IMR-90 (cell line): ENCODE measurements at regions not wholly inside any gene's neighbourhood (a gene's known extent, or its start where the extent isn't known, plus 50 kb on each side); places are given as distances from the start of the nearest gene placed in this dataset.

Experiments
- ATAC-seq: fragments of 200-7000 bp; cut with Tn5 transposase; 2 replicates; pipeline ENCODE4 v1.9.1; 2020; ENCODE audit warnings: low read depth, mild to moderate bottlenecking, moderate library complexity
- BruUV-seq: library from RNA; stranded (reverse); fragments of 400-500 nt; replicated peaks from 2 replicates; lab custom pipeline; 2021; lab: Mats Ljungman, UMichigan
- CTCF ChIA-PET: fragments of 300-600 bp; formaldehyde crosslinking; extraction: SDS; loops from one replicate; lab custom pipeline; 2021; ENCODE audit warnings: antibody characterized with exemption; lab: Yijun Ruan, JAX
- POLR2A ChIA-PET: fragments of 300-600 bp; sonication (Branson Sonifier 250); formaldehyde crosslinking; loops from one replicate; lab custom pipeline; 2022; ENCODE audit warnings: antibody characterized with exemption; ENCODE audit not compliant: unreplicated experiment; lab: Charles Lee
- DNase-seq: peaks from one replicate; pipeline ENCODE4 v3.0.0; 2013
- H2AFZ ChIP-seq: replicated peaks from 2 replicates; pipeline ENCODE3; 2013; ENCODE audit warnings: low read length, mild to moderate bottlenecking; ENCODE audit not compliant: poor library complexity
- H2AK5ac ChIP-seq: 2 replicates; pipeline ENCODE4 v1.6.1; 2013; ENCODE audit warnings: low read depth, low read length, inconsistent platforms
- H2AK9ac ChIP-seq: replicated peaks from 2 replicates; pipeline ENCODE3; 2013; ENCODE audit warnings: mild to moderate bottlenecking, low read depth, low read length, moderate library complexity; ENCODE audit not compliant: poor library complexity
- H2BK120ac ChIP-seq: 2 replicates; pipeline ENCODE4 v1.6.1; 2013; ENCODE audit warnings: low read depth, low read length, inconsistent platforms
- H2BK15ac ChIP-seq: 3 replicates; pipeline ENCODE4 v1.6.1; 2013; ENCODE audit warnings: low read depth, low read length, inconsistent platforms
- H2BK20ac ChIP-seq: 2 replicates; pipeline ENCODE4 v1.6.1; 2013; ENCODE audit warnings: low read depth, mild to moderate bottlenecking, inconsistent platforms, low read length, moderate library complexity
- H2BK5ac ChIP-seq: 2 replicates; pipeline ENCODE4 v1.6.1; 2013; ENCODE audit warnings: mild to moderate bottlenecking, low read depth, low read length, inconsistent platforms; ENCODE audit not compliant: poor library complexity, severe bottlenecking
- H3K14ac ChIP-seq: replicated peaks from 2 replicates; pipeline ENCODE4 v1.6.1; 2013; ENCODE audit warnings: low read depth, low read length, inconsistent platforms
- H3K18ac ChIP-seq: 2 replicates; pipeline ENCODE4 v1.6.1; 2013; ENCODE audit warnings: low read depth, low read length, control low read depth
- H3K23ac ChIP-seq: 2 replicates; pipeline ENCODE4 v1.6.1; 2013; ENCODE audit warnings: low read depth, low read length, inconsistent platforms
- H3K27ac ChIP-seq: 2 replicates; pipeline ENCODE4 v1.5.1; 2013; ENCODE audit warnings: mild to moderate bottlenecking, control low read depth, low read length; ENCODE audit not compliant: insufficient read depth
- H3K27me3 ChIP-seq: 2 replicates; pipeline ENCODE4 v1.6.1; 2013; ENCODE audit warnings: low read length; ENCODE audit not compliant: control insufficient read depth, insufficient read depth
- H3K36me3 ChIP-seq: 2 replicates; pipeline ENCODE4 v1.6.1; 2013; ENCODE audit warnings: low read length, mixed read lengths; ENCODE audit not compliant: control insufficient read depth, insufficient read depth
- H3K4ac ChIP-seq: 2 replicates; pipeline ENCODE4 v1.6.1; 2013; ENCODE audit warnings: low read depth, low read length, inconsistent platforms
- H3K4me1 ChIP-seq: 2 replicates; pipeline ENCODE4 v1.6.1; 2013; ENCODE audit warnings: low read length, mixed read lengths; ENCODE audit not compliant: control insufficient read depth, insufficient read depth
- H3K4me2 ChIP-seq: 2 replicates; pipeline ENCODE4 v1.6.1; 2013; ENCODE audit warnings: low read depth, mild to moderate bottlenecking, control low read depth, low read length, moderate library complexity
- H3K4me3 ChIP-seq: 2 replicates; pipeline ENCODE4 v1.5.1; 2013; ENCODE audit warnings: low read depth, mild to moderate bottlenecking, control low read depth, low read length, moderate library complexity; ENCODE audit not compliant: insufficient read depth
- H3K56ac ChIP-seq: 2 replicates; pipeline ENCODE4 v1.6.1; 2013; ENCODE audit warnings: low read length, inconsistent platforms; ENCODE audit not compliant: insufficient read depth; ENCODE audit errors: extremely low read depth
- H3K79me1 ChIP-seq, 2 experiments: 2 replicates each; pipeline ENCODE4 v1.6.1; 2013; ENCODE audit warnings: low read length in 2 of 2, inconsistent platforms in 1 of 2, low read depth in 1 of 2
- H3K9ac ChIP-seq: 2 replicates; pipeline ENCODE4 v1.6.1; 2013; ENCODE audit warnings: low read depth, low read length, control low read depth
- H3K9me1 ChIP-seq: 2 replicates; pipeline ENCODE4 v1.6.1; 2013; ENCODE audit warnings: low read length, inconsistent platforms; ENCODE audit not compliant: insufficient read depth
- H3K9me3 ChIP-seq: 2 replicates; pipeline ENCODE4 v1.6.1; 2013; ENCODE audit warnings: low read length; ENCODE audit not compliant: control insufficient read depth, insufficient read depth
- H4K20me1 ChIP-seq: 2 replicates; pipeline ENCODE4 v1.6.1; 2013; ENCODE audit warnings: low read length, inconsistent platforms; ENCODE audit not compliant: insufficient read depth
- H4K5ac ChIP-seq: 2 replicates; pipeline ENCODE4 v1.6.1; 2013; ENCODE audit warnings: mild to moderate bottlenecking, low read depth, low read length, control low read depth
- H4K8ac ChIP-seq, 2 experiments: 2 replicates each; pipeline ENCODE4 v1.6.1; 2013; ENCODE audit warnings: low read depth in 2 of 2, low read length in 2 of 2, control low read depth in 1 of 2, inconsistent platforms in 1 of 2
- H4K91ac ChIP-seq: 2 replicates; pipeline ENCODE4 v1.6.1; 2013; ENCODE audit warnings: low read depth, low read length, inconsistent platforms; ENCODE audit not compliant: insufficient read depth
- BHLHE40 ChIP-seq: fragments of 150-350 bp; IDR thresholded peaks from 2 replicates; pipeline ENCODE4 v1.6.1; 2016; ENCODE audit warnings: mild to moderate bottlenecking, low read depth, low read length
- CHD1 ChIP-seq: IDR thresholded peaks from 2 replicates; pipeline ENCODE4 v1.6.1; 2012; ENCODE audit warnings: low read depth, low read length, improper control_type of control experiment
- ELK1 ChIP-seq: fragments of 150-350 bp; IDR thresholded peaks from 2 replicates; pipeline ENCODE4 v1.6.1; 2016; ENCODE audit warnings: low read depth, mild to moderate bottlenecking, low read length, moderate library complexity, borderline replicate concordance
- MAZ ChIP-seq: IDR thresholded peaks from 2 replicates; pipeline ENCODE4 v1.6.1; 2012; ENCODE audit warnings: low read depth, mild to moderate bottlenecking, low read length, improper control_type of control experiment, moderate library complexity, borderline replicate concordance
- USF2 ChIP-seq: fragments of 150-350 bp; IDR thresholded peaks from 2 replicates; pipeline ENCODE4 v1.6.1; 2017; ENCODE audit warnings: mild to moderate bottlenecking, antibody characterized with exemption, low read length, low read depth
- WGBS, 2 experiments: methylation state at CpG; one replicate each; pipeline versions ENCODE4 v1.1.5 to v1.1.7; 2013; ENCODE audit warnings: missing lambda C conversion rate in 2 of 2; ENCODE audit not compliant: insufficient read length in 1 of 2; ENCODE audit errors: extremely low coverage in 2 of 2; 5-methylcytosine and 5-hydroxymethylcytosine counted together
- dilution Hi-C: fragments of 300-500 bp; cut with HindIII; formaldehyde crosslinking; loops from one replicate; pipeline ENCODE4 v1.14.3; 2018; ENCODE audit warnings: low sequenced_read_pairs; ENCODE audit not compliant: unreplicated experiment
- in situ Hi-C: fragments of 300-500 bp; cut with MboI; formaldehyde crosslinking; loops from 3 replicates; pipeline ENCODE4 v1.14.3; 2019; ENCODE audit warnings: low sequenced_read_pairs, inconsistent platforms, mixed read lengths
- intact Hi-C: fragments of 100-400 bp; cut with micrococcal nuclease; formaldehyde crosslinking; loops from 2 replicates; pipeline ENCODE4 v1.10.0; 2022

- Histone ChIP-seq H3K79me1 (no peaks in the 10 kb centered on the region), H3K4ac (no peak overlapping the region), H3K4me3 (no peak overlapping the region), H4K91ac (no peak overlapping the region), H2BK20ac (no peak overlapping the region), H3K4me2 (no peak overlapping the region), H2AFZ (no peak overlapping the region), H3K36me3 (no peaks in the 10 kb centered on the region), H3K27me3 (no peaks in the 10 kb centered on the region), H2AK9ac (no peak overlapping the region), H3K9me1 (no peaks in the 10 kb centered on the region), H3K14ac (no peak overlapping the region), H3K9me3 (0 out of 2 replicates have a peak, but pooled peaks cover 1% of the 10 kb centered on the region), H4K5ac (no peak overlapping the region), H3K4me1 (no peaks in the 10 kb centered on the region), H2BK15ac (no peak overlapping the region), H3K23ac (no peak overlapping the region), H3K18ac (no peak overlapping the region), H3K9ac (no peak overlapping the region), H4K8ac (no peak overlapping the region), H2BK5ac (no peak overlapping the region), H2BK120ac (no peak overlapping the region), H2AK5ac (no peak overlapping the region), H3K56ac (no peak overlapping the region), H3K27ac (no peak overlapping the region), H4K20me1 (no peaks in the 10 kb centered on the region)
- ATAC-seq: no peak
- dilution Hi-C loops: no loop called here
- WGBS, 2 experiments: no CpG with 5 or more reads among the region's 5 CpGs
- CTCF ChIA-PET: no interaction called here
- intact Hi-C loops: no loop called here
- POLR2A ChIA-PET: no interaction called here
- DNase-seq: no peak
- BruUV-seq: no TSS peak
- in situ Hi-C loops: no loop called here
- TF ChIP-seq ELK1: no peak
- TF ChIP-seq BHLHE40: no peak
- TF ChIP-seq CHD1: no peak
- TF ChIP-seq MAZ: no peak
- TF ChIP-seq USF2: no peak
These were observed 455.4 kb downstream of the NUP35 start for GRCh38 chr2:183579686-183580085.
